Loucy (cell line): ENCODE measurements at regions not wholly inside any gene's neighbourhood (a gene's known extent, or its start where the extent isn't known, plus 50 kb on each side); places are given as distances from the start of the nearest gene placed in this dataset.

Experiments
- EZH2phosphoT487 ChIP-seq: fragments of 200-600 bp; IDR thresholded peaks from 2 replicates; pipeline ENCODE4 v1.6.1; 2018; ENCODE audit warnings: antibody characterized with exemption, mild to moderate bottlenecking, moderate library complexity, borderline replicate concordance
- TF ChIP-seq, protein P1 (sequence below): fragments of 200-600 bp; sonication (generic); conservative IDR thresholded peaks from 2 replicates; pipeline ENCODE4 v1.5.1; 2014; ENCODE audit warnings: mild to moderate bottlenecking, antibody characterized with exemption, low read length

DNA sequence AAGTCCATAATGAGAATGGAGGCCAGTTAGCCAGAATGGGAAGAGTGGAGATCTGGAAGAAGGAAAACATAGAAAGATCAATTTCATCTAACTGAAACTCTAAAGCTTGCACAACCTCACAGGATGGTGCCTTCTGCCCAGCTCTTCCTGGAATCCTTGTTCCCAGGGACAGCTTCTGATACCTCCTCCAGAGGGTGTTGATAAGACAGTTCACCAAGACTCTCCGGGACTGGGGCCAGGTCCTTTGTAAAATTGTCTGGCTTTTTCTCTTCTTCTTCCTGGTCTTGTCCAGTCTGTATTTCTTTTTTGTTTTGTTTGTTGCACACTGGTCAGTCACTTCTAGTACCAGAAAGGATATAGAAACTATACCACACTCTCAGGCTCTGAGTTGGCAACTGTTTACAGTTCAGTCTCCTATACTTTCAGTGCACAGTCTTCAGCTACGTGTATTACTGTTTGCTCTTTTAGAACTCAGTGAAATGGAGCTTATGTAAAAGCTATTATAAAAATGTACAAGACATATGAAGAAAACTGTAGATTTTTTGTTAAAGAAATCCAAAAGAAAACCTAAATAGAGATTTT, 142.8 kb upstream of the RPL34 start:
- TF ChIP-seq EZH2phosphoT487 = no peak
- TF ChIP-seq, protein P1, sequence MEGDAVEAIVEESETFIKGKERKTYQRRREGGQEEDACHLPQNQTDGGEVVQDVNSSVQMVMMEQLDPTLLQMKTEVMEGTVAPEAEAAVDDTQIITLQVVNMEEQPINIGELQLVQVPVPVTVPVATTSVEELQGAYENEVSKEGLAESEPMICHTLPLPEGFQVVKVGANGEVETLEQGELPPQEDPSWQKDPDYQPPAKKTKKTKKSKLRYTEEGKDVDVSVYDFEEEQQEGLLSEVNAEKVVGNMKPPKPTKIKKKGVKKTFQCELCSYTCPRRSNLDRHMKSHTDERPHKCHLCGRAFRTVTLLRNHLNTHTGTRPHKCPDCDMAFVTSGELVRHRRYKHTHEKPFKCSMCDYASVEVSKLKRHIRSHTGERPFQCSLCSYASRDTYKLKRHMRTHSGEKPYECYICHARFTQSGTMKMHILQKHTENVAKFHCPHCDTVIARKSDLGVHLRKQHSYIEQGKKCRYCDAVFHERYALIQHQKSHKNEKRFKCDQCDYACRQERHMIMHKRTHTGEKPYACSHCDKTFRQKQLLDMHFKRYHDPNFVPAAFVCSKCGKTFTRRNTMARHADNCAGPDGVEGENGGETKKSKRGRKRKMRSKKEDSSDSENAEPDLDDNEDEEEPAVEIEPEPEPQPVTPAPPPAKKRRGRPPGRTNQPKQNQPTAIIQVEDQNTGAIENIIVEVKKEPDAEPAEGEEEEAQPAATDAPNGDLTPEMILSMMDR = no peak
